ENCODE measurements at regions not wholly inside any gene's neighbourhood (a gene's known extent, or its start where the extent isn't known, plus 50 kb on each side); places are given as distances from the start of the nearest gene placed in this dataset.
"Not testable (repeated sequence)": the region's sequence is repeated elsewhere in the genome, so short reads cannot be mapped to it uniquely, and the experiment has no call there.

- Mint-ChIP-seq H3K27me3 (peaks cover 22% of the 10 kb centered on the region), H3K4me3 (no peak overlapping the region), H3K27ac (no peak overlapping the region), H3K36me3 (peaks cover 10% of the 10 kb centered on the region), H3K4me1 (peaks cover 15% of the 10 kb centered on the region), H3K9me3 (peaks cover 10% of the 10 kb centered on the region)
- no peak for ATAC-seq
These were observed 249.1 kb downstream of the UACA start for GRCh38 chr15:70514251-70514650.

- Mint-ChIP-seq H3K4me1 (peaks cover 19% of the 10 kb centered on the region), H3K27me3 (peaks cover 18% of the 10 kb centered on the region), H3K27ac (no peak overlapping the region), H3K9me3 (peaks cover 12% of the 10 kb centered on the region), H3K36me3 (peaks cover 10% of the 10 kb centered on the region), H3K4me3 (no peak overlapping the region)
- no peak for ATAC-seq
These were observed 249.5 kb downstream of the UACA start for GRCh38 chr15:70513819-70514218.

GRCh38 chr15:70512772-70513362, 250.5 kb downstream of the UACA start:
- peaks cover 8% of the 10 kb centered on the region for H3K27me3 Mint-ChIP-seq
- ATAC-seq, result peak; percentile 83
- H3K36me3 Mint-ChIP-seq, result peaks cover 10% of the 10 kb centered on the region
- peaks cover 25% of the 10 kb centered on the region for H3K4me1 Mint-ChIP-seq
- peaks cover 14% of the 10 kb centered on the region for H3K9me3 Mint-ChIP-seq
- no peak overlapping the region for H3K27ac Mint-ChIP-seq
- H3K4me3 Mint-ChIP-seq, result no peak overlapping the region

- ATAC-seq, H3K4me3 Mint-ChIP-seq: not testable (repeated sequence)
- H3K4me1 Mint-ChIP-seq, result peaks cover 25% of the 10 kb centered on the region
These were observed 251.3 kb downstream of the UACA start for GRCh38 chr15:70511972-70512587.

GRCh38 chr15:70510433-70510832, 252.9 kb downstream of the UACA start:
- Mint-ChIP-seq H3K4me1 (peaks cover 29% of the 10 kb centered on the region), H3K4me3 (no peak overlapping the region), H3K27me3 (no peaks in the 10 kb centered on the region), H3K36me3 (peaks cover 10% of the 10 kb centered on the region), H3K27ac (no peak overlapping the region), H3K9me3 (peaks cover 14% of the 10 kb centered on the region)
- ATAC-seq, result no peak

More at GRCh38 chr15:70511972-70512587, 251.3 kb downstream of the UACA start:
- peaks cover 10% of the 10 kb centered on the region for H3K36me3 Mint-ChIP-seq
- H3K27ac Mint-ChIP-seq, H3K27me3 Mint-ChIP-seq: not testable (repeated sequence)
- H3K9me3 Mint-ChIP-seq, result peaks cover 14% of the 10 kb centered on the region

GRCh38 chr15:70509731-70510143, 253.6 kb downstream of the UACA start:
- H3K27ac Mint-ChIP-seq, result no peak overlapping the region
- peaks cover 10% of the 10 kb centered on the region for H3K36me3 Mint-ChIP-seq
- H3K4me3 Mint-ChIP-seq, result no peak overlapping the region
- no peaks in the 10 kb centered on the region for H3K27me3 Mint-ChIP-seq
- ATAC-seq, result no peak
- peaks cover 14% of the 10 kb centered on the region for H3K9me3 Mint-ChIP-seq
- peaks cover 36% of the 10 kb centered on the region for H3K4me1 Mint-ChIP-seq

GRCh38 chr15:70509282-70509662, 254.1 kb downstream of the UACA start:
- Mint-ChIP-seq H3K36me3 (peaks cover 10% of the 10 kb centered on the region), H3K27ac (no peak overlapping the region), H3K9me3 (peaks cover 14% of the 10 kb centered on the region), H3K4me3 (no peak overlapping the region), H3K4me1 (peaks cover 41% of the 10 kb centered on the region), H3K27me3 (no peaks in the 10 kb centered on the region)
- no peak for ATAC-seq

GRCh38 chr15:70508561-70509281, 254.6 kb downstream of the UACA start:
- ATAC-seq, result no peak
- H3K4me1 Mint-ChIP-seq, result peaks cover 46% of the 10 kb centered on the region
- no peaks in the 10 kb centered on the region for H3K27me3 Mint-ChIP-seq
- peaks cover 14% of the 10 kb centered on the region for H3K9me3 Mint-ChIP-seq
- no peak overlapping the region for H3K27ac Mint-ChIP-seq
- H3K36me3 Mint-ChIP-seq, result peaks cover 10% of the 10 kb centered on the region
- no peak overlapping the region for H3K4me3 Mint-ChIP-seq

GRCh38 chr15:70507772-70508371, 255.5 kb downstream of the UACA start:
- H3K27ac Mint-ChIP-seq, result no peak overlapping the region
- H3K27me3 Mint-ChIP-seq, result no peaks in the 10 kb centered on the region
- H3K36me3 Mint-ChIP-seq, result peaks cover 10% of the 10 kb centered on the region
- ATAC-seq, result no peak
- H3K9me3 Mint-ChIP-seq, result peaks cover 14% of the 10 kb centered on the region
- no peak overlapping the region for H3K4me3 Mint-ChIP-seq
- H3K4me1 Mint-ChIP-seq, result peaks cover 55% of the 10 kb centered on the region

- H3K27ac Mint-ChIP-seq, result peak overlapping the region; percentile 88
- H3K36me3 Mint-ChIP-seq, result peaks cover 10% of the 10 kb centered on the region
- H3K4me1 Mint-ChIP-seq, result peaks cover 60% of the 10 kb centered on the region
- H3K9me3 Mint-ChIP-seq, result peaks cover 14% of the 10 kb centered on the region
- H3K4me3 Mint-ChIP-seq, result no peak overlapping the region
- no peaks in the 10 kb centered on the region for H3K27me3 Mint-ChIP-seq
- peak; percentile 4 for ATAC-seq
These were observed 257.1 kb downstream of the UACA start for GRCh38 chr15:70505936-70506912.

GRCh38 chr15:70505411-70505919, 257.9 kb downstream of the UACA start:
- peaks cover 11% of the 10 kb centered on the region for H3K9me3 Mint-ChIP-seq
- peaks cover 60% of the 10 kb centered on the region for H3K4me1 Mint-ChIP-seq
- peak overlapping the region; percentile 88 for H3K27ac Mint-ChIP-seq
- ATAC-seq, result peak; percentile 50
- peaks cover 8% of the 10 kb centered on the region for H3K36me3 Mint-ChIP-seq
- H3K4me3 Mint-ChIP-seq, result peak overlapping the region; percentile 33
- H3K27me3 Mint-ChIP-seq, result no peaks in the 10 kb centered on the region

GRCh38 chr15:70504988-70505387, 258.4 kb downstream of the UACA start:
- H3K9me3 Mint-ChIP-seq, result peaks cover 8% of the 10 kb centered on the region
- peak overlapping the region; percentile 53 for H3K4me3 Mint-ChIP-seq
- H3K36me3 Mint-ChIP-seq, result peaks cover 3% of the 10 kb centered on the region
- H3K4me1 Mint-ChIP-seq, result peaks cover 58% of the 10 kb centered on the region
- ATAC-seq, result no peak
- H3K27me3 Mint-ChIP-seq, result no peaks in the 10 kb centered on the region
- peak overlapping the region; percentile 88 for H3K27ac Mint-ChIP-seq

GRCh38 chr15:70504299-70504951, 258.9 kb downstream of the UACA start:
- Mint-ChIP-seq H3K27me3 (no peaks in the 10 kb centered on the region), H3K4me3 (peak overlapping the region; percentile 53), H3K27ac (peak overlapping the region; percentile 88), H3K4me1 (peaks cover 53% of the 10 kb centered on the region), H3K36me3 (no peaks in the 10 kb centered on the region), H3K9me3 (peaks cover 4% of the 10 kb centered on the region)
- peak; percentile 81 for ATAC-seq

GRCh38 chr15:70503798-70504298, 259.5 kb downstream of the UACA start:
- ATAC-seq, result no peak
- H3K36me3 Mint-ChIP-seq, result no peaks in the 10 kb centered on the region
- peaks cover 47% of the 10 kb centered on the region for H3K4me1 Mint-ChIP-seq
- H3K9me3 Mint-ChIP-seq, result peaks cover 2% of the 10 kb centered on the region
- peak overlapping the region; percentile 12 for H3K4me3 Mint-ChIP-seq
- peak overlapping the region; percentile 88 for H3K27ac Mint-ChIP-seq
- H3K27me3 Mint-ChIP-seq, result no peaks in the 10 kb centered on the region
